H1 (cell line): ENCODE measurements at regions not wholly inside any gene's neighbourhood (a gene's known extent, or its start where the extent isn't known, plus 50 kb on each side); places are given as distances from the start of the nearest gene placed in this dataset.
"Not testable (repeated sequence)": the region's sequence is repeated elsewhere in the genome, so short reads cannot be mapped to it uniquely, and the experiment has no call there.

ENCODE experiments used
- CTCF ChIA-PET: fragments of 300-600 bp; sonication (Branson Sonifier 250); formaldehyde crosslinking; loops from one replicate; lab custom pipeline; 2021; ENCODE audit not compliant: partially characterized antibody; lab: Charles Lee
- POLR2A ChIA-PET: fragments of 300-600 bp; sonication (Branson Sonifier 250); formaldehyde crosslinking; loops from one replicate; lab custom pipeline; 2021; ENCODE audit warnings: inconsistent platforms; ENCODE audit not compliant: partially characterized antibody; lab: Charles Lee
- DNase-seq, 2 experiments: peaks; one replicate each; pipeline versions ENCODE4 v3.0.0 to v3.0.0-alpha.2; 2010 to 2022; ENCODE audit warnings: low spot score in 2 of 2, low read depth in 1 of 2, mixed read lengths in 1 of 2
- FAIRE-seq: peaks from 2 replicates; lab custom pipeline; 2011; peaks lifted over from hg19 to GRCh38; lab: Jason Lieb, UNC
- H2AFZ ChIP-seq: 2 replicates; pipeline ENCODE4 v1.8.1; 2012; ENCODE audit warnings: low read length, inconsistent platforms
- H2AK5ac ChIP-seq: 2 replicates; pipeline ENCODE4 v1.6.1; 2013; ENCODE audit warnings: low read depth, low read length
- H2BK120ac ChIP-seq: replicated peaks from 2 replicates; pipeline ENCODE3; 2013; ENCODE audit warnings: low read depth, low read length, inconsistent platforms
- H2BK12ac ChIP-seq: 2 replicates; pipeline ENCODE4 v1.6.1; 2013; ENCODE audit warnings: low read depth, low read length
- H2BK15ac ChIP-seq: 2 replicates; pipeline ENCODE4 v1.6.1; 2013; ENCODE audit warnings: low read length
- H2BK20ac ChIP-seq: 2 replicates; pipeline ENCODE4 v1.6.1; 2013; ENCODE audit warnings: low read length
- H2BK5ac ChIP-seq: 2 replicates; pipeline ENCODE4 v1.6.1; 2013; ENCODE audit warnings: low read depth, low read length
- H3K14ac ChIP-seq: 2 replicates; pipeline ENCODE4 v1.6.1; 2013; ENCODE audit warnings: inconsistent platforms; ENCODE audit not compliant: insufficient read length
- H3K18ac ChIP-seq: 2 replicates; pipeline ENCODE4 v1.6.1; 2013; ENCODE audit warnings: low read length; ENCODE audit errors: extremely low read depth
- H3K23ac ChIP-seq: 2 replicates; pipeline ENCODE4 v1.6.1; 2013; ENCODE audit warnings: inconsistent platforms; ENCODE audit not compliant: insufficient read length
- H3K23me2 ChIP-seq: 2 replicates; pipeline ENCODE4 v1.6.1; 2013; ENCODE audit warnings: low read depth, low read length
- H3K27ac ChIP-seq: 2 replicates; pipeline ENCODE4 v1.6.1; 2011; ENCODE audit warnings: low read depth, low read length, inconsistent platforms
- H3K27me3 ChIP-seq, 4 experiments: replicated peaks in 1 of 4; 1 replicate in 1 of 4; 2 replicates in 3 of 4; pipeline versions ENCODE4 v1.6.1 to v1.8.1; 2011 to 2013; ENCODE audit warnings: low read length in 3 of 4, mild to moderate bottlenecking in 3 of 4, inconsistent platforms in 2 of 4, mixed read lengths in 2 of 4, moderate library complexity in 1 of 4; ENCODE audit not compliant: control insufficient read depth in 3 of 4, insufficient read depth in 3 of 4; ENCODE audit errors: extremely low read depth in 1 of 4
- H3K36me3 ChIP-seq, 4 experiments: 2 replicates each; pipeline versions ENCODE4 v1.6.1 to v1.8.1; 2011 to 2013; ENCODE audit warnings: mild to moderate bottlenecking in 4 of 4, low read length in 3 of 4, moderate library complexity in 2 of 4, control low read depth in 1 of 4, inconsistent platforms in 1 of 4; ENCODE audit not compliant: insufficient read depth in 4 of 4, control insufficient read depth in 2 of 4
- H3K4ac ChIP-seq: replicated peaks from 2 replicates; pipeline ENCODE3; 2013; ENCODE audit warnings: low read length, low read depth, mixed read lengths, inconsistent platforms; ENCODE audit not compliant: insufficient read length
- H3K4me1 ChIP-seq, 4 experiments: replicated peaks in 1 of 4; 1 replicate in 1 of 4; 2 replicates in 3 of 4; pipeline versions ENCODE4 v1.6.1 to v1.8.1; 2011 to 2013; ENCODE audit warnings: low read length in 3 of 4, inconsistent platforms in 2 of 4, mixed read lengths in 1 of 4; ENCODE audit not compliant: insufficient read depth in 4 of 4, control insufficient read depth in 3 of 4
- H3K4me2 ChIP-seq, 2 experiments: 2 replicates each; pipeline versions ENCODE4 v1.6.1 to v1.8.1; 2011 to 2013; ENCODE audit warnings: low read depth in 2 of 2, low read length in 2 of 2, control low read depth in 1 of 2, inconsistent platforms in 1 of 2, mild to moderate bottlenecking in 1 of 2; ENCODE audit not compliant: insufficient read depth in 1 of 2
- H3K4me3 ChIP-seq, 4 experiments: fragments of 200-600, 300-600 bp in 1 of 4; sonication (generic), shearing (Covaris generic), sonication (Bioruptor Twin) in 1 of 4; 2 replicates each; pipeline versions ENCODE4 v1.5.1 to v1.8.1; 2011 to 2016; ENCODE audit warnings: low read length in 4 of 4, low read depth in 3 of 4, control low read depth in 2 of 4, inconsistent platforms in 2 of 4, mild to moderate bottlenecking in 2 of 4, mixed read lengths in 1 of 4, moderate library complexity in 1 of 4; ENCODE audit not compliant: insufficient read depth in 2 of 4; ENCODE audit errors: extremely low read depth in 1 of 4
- H3K56ac ChIP-seq: replicated peaks from 2 replicates; pipeline ENCODE3; 2013; ENCODE audit warnings: low read depth, mild to moderate bottlenecking, mixed read lengths, low read length, inconsistent platforms; ENCODE audit not compliant: insufficient read length
- H3K79me1 ChIP-seq: 2 replicates; pipeline ENCODE4 v1.6.1; 2013; ENCODE audit warnings: low read depth, low read length, control low read depth
- H3K79me2 ChIP-seq, 2 experiments: 2 replicates each; pipeline versions ENCODE4 v1.6.1 to v1.8.1; 2012 to 2013; ENCODE audit warnings: low read length in 2 of 2, mild to moderate bottlenecking in 2 of 2, inconsistent platforms in 1 of 2; ENCODE audit not compliant: insufficient read depth in 2 of 2, control insufficient read depth in 1 of 2
- H3K9ac ChIP-seq, 4 experiments: replicated peaks in 1 of 4; 1 replicate in 1 of 4; 2 replicates in 3 of 4; pipeline versions ENCODE4 v1.6.1 to v1.8.1; 2011 to 2013; ENCODE audit warnings: low read depth in 3 of 4, low read length in 3 of 4, control low read depth in 2 of 4, mild to moderate bottlenecking in 2 of 4, moderate library complexity in 2 of 4, inconsistent platforms in 1 of 4; ENCODE audit errors: extremely low read depth in 1 of 4
- H3K9me3 ChIP-seq, 2 experiments: 2 replicates each; pipeline versions ENCODE4 v1.6.1 to v1.8.1; 2012 to 2013; ENCODE audit warnings: mild to moderate bottlenecking in 2 of 2, moderate library complexity in 2 of 2, control low read depth in 1 of 2, inconsistent platforms in 1 of 2, low read depth in 1 of 2, low read length in 1 of 2, mixed read lengths in 1 of 2; ENCODE audit not compliant: insufficient read depth in 2 of 2
- H4K20me1 ChIP-seq, 2 experiments: replicated peaks in 1 of 2; 2 replicates each; pipeline versions ENCODE3 to v1.8.1; 2011 to 2013; ENCODE audit warnings: inconsistent platforms in 2 of 2, low read length in 2 of 2, mild to moderate bottlenecking in 1 of 2; ENCODE audit not compliant: insufficient read depth in 2 of 2, control insufficient read depth in 1 of 2
- H4K5ac ChIP-seq: 2 replicates; pipeline ENCODE4 v1.6.1; 2013; ENCODE audit warnings: low read length, low read depth, mixed read lengths, inconsistent platforms; ENCODE audit not compliant: insufficient read length
- H4K8ac ChIP-seq: 2 replicates; pipeline ENCODE4 v1.8.0; 2013; ENCODE audit warnings: mild to moderate bottlenecking, moderate library complexity, low read length, inconsistent platforms; ENCODE audit not compliant: insufficient read depth; ENCODE audit errors: extremely low read depth
- H4K91ac ChIP-seq: replicated peaks from 2 replicates; pipeline ENCODE3; 2013; ENCODE audit warnings: low read length, mixed read lengths, inconsistent platforms; ENCODE audit not compliant: insufficient read length
- WGBS, 2 experiments: shearing (Covaris generic) in 1 of 2; methylation state at CpG; one replicate each; pipeline versions ENCODE4 v1.1.6 to v1.1.7; 2013 to 2015; ENCODE audit warnings: low lambda C conversion rate in 2 of 2, mixed read lengths in 2 of 2, inconsistent platforms in 1 of 2, low coverage in 1 of 2, missing lambda C conversion rate in 1 of 2; ENCODE audit not compliant: insufficient replicate concordance in 2 of 2, insufficient coverage in 1 of 2, insufficient read length in 1 of 2; ENCODE audit errors: extremely low coverage in 1 of 2, missing lambda C conversion rate in 1 of 2; 5-methylcytosine and 5-hydroxymethylcytosine counted together

- H3K4me1 ChIP-seq, H3K27me3 ChIP-seq, H3K56ac ChIP-seq, H3K27ac ChIP-seq, H2BK120ac ChIP-seq, H4K8ac ChIP-seq, POLR2A ChIA-PET, DNase-seq, H3K36me3 ChIP-seq, H3K4ac ChIP-seq, H3K79me2 ChIP-seq, CTCF ChIA-PET, H2BK12ac ChIP-seq, H2BK5ac ChIP-seq, H3K79me1 ChIP-seq, FAIRE-seq, H3K4me2 ChIP-seq, H4K91ac ChIP-seq, H3K9ac ChIP-seq, H4K20me1 ChIP-seq, H2BK20ac ChIP-seq, H3K14ac ChIP-seq, H3K4me3 ChIP-seq, H2AFZ ChIP-seq, H4K5ac ChIP-seq, H2AK5ac ChIP-seq, H3K23ac ChIP-seq, H3K18ac ChIP-seq, H2BK15ac ChIP-seq: not testable (repeated sequence)
- peaks cover 29% of the 10 kb centered on the region; the same call in 1 of the 2 replicates for H3K23me2 ChIP-seq
- H3K9me3 ChIP-seq: peaks cover 38 to 44% of the 10 kb centered on the region in 2 experiments
- WGBS, 2 experiments: 50 to 100% methylated on average over 1 to 4 of the region's 4 CpGs
Observed at GRCh38 chr16:34062620-34063253, 603.3 kb downstream of the TP53TG3F start.

GRCh38 chr16:34063498-34064157, 604.2 kb downstream of the TP53TG3F start:
- H3K4me3 ChIP-seq, H3K23ac ChIP-seq, H4K91ac ChIP-seq, H3K4me1 ChIP-seq, H2BK5ac ChIP-seq, H2BK120ac ChIP-seq, H2BK12ac ChIP-seq, H3K4me2 ChIP-seq, H3K79me1 ChIP-seq, H2BK15ac ChIP-seq, POLR2A ChIA-PET, H3K9ac ChIP-seq, DNase-seq, FAIRE-seq, H4K20me1 ChIP-seq, CTCF ChIA-PET, H2AK5ac ChIP-seq, H3K4ac ChIP-seq, H3K56ac ChIP-seq, H3K14ac ChIP-seq, H3K18ac ChIP-seq, H2BK20ac ChIP-seq, H3K27ac ChIP-seq, H4K8ac ChIP-seq, H4K5ac ChIP-seq, H3K79me2 ChIP-seq, H3K27me3 ChIP-seq, H3K36me3 ChIP-seq, H2AFZ ChIP-seq: not testable (repeated sequence)
- peaks cover 34 to 47% of the 10 kb centered on the region in 2 experiments for H3K9me3 ChIP-seq
- 63 to 100% methylated on average over 1 of the region's 1 CpG for WGBS, 2 experiments
- H3K23me2 ChIP-seq: peaks cover 29% of the 10 kb centered on the region; the same call in 1 of the 2 replicates
